Activated naive CD8-positive, alpha-beta T cell treated with anti-CD3 and anti-CD28 coated beads, Interleukin-2, amount 50 U/mL, for 24 hours (primary cell): ENCODE measurements at regions not wholly inside any gene's neighbourhood (a gene's known extent, or its start where the extent isn't known, plus 50 kb on each side); places are given as distances from the start of the nearest gene placed in this dataset.
"Not testable (repeated sequence)": the region's sequence is repeated elsewhere in the genome, so short reads cannot be mapped to it uniquely, and the experiment has no call there.

Source experiments
- ATAC-seq: fragments of 150-1000 bp; cut with Tn5 transposase; one replicate; pipeline ENCODE4 v1.10.0; 2021
- DNase-seq: peaks from one replicate; pipeline ENCODE4 v3.0.0; 2021
- H3K27ac Mint-ChIP-seq: one replicate; pipeline ENCODE4 v1.8.0; 2021; ENCODE audit warnings: mild to moderate bottlenecking, mixed read lengths
- H3K27me3 Mint-ChIP-seq: one replicate; pipeline ENCODE4 v1.8.0; 2021; ENCODE audit warnings: mixed read lengths
- H3K36me3 Mint-ChIP-seq: one replicate; pipeline ENCODE4 v1.8.0; 2021; ENCODE audit warnings: low read depth, mixed read lengths
- H3K4me1 Mint-ChIP-seq: one replicate; pipeline ENCODE4 v1.8.0; 2021; ENCODE audit warnings: mixed read lengths
- H3K4me3 Mint-ChIP-seq: one replicate; pipeline ENCODE4 v1.8.0; 2021; ENCODE audit warnings: mild to moderate bottlenecking, moderate library complexity, mixed read lengths
- H3K9me3 Mint-ChIP-seq: one replicate; pipeline ENCODE4 v1.8.0; 2021; ENCODE audit warnings: mixed read lengths

- ATAC-seq (peak; percentile 94), DNase-seq (no peak)
- peaks cover 2% of the 10 kb centered on the region for H3K36me3 Mint-ChIP-seq
- H3K9me3 Mint-ChIP-seq = peaks cover 4% of the 10 kb centered on the region
- no peak overlapping the region for H3K27ac Mint-ChIP-seq
- peaks cover 13% of the 10 kb centered on the region for H3K4me1 Mint-ChIP-seq
- no peaks in the 10 kb centered on the region for H3K27me3 Mint-ChIP-seq
- H3K4me3 Mint-ChIP-seq = no peak overlapping the region
These were observed 134.4 kb downstream of the S1PR1 start for GRCh38 chr1:101371259-101371658.

GRCh38 chr1:101373570-101373969 is 136.8 kb downstream of the S1PR1 start:
- ATAC-seq (no peak), DNase-seq (no peak)
- Mint-ChIP-seq H3K36me3 (peaks cover 2% of the 10 kb centered on the region), H3K4me3 (no peak overlapping the region), H3K27me3 (no peaks in the 10 kb centered on the region), H3K27ac (no peak overlapping the region), H3K4me1 (peaks cover 13% of the 10 kb centered on the region), H3K9me3 (peaks cover 4% of the 10 kb centered on the region)

- not testable (repeated sequence) for H3K4me3 Mint-ChIP-seq, H3K36me3 Mint-ChIP-seq, H3K27ac Mint-ChIP-seq, ATAC-seq, H3K9me3 Mint-ChIP-seq, DNase-seq, H3K27me3 Mint-ChIP-seq
- peaks cover 30% of the 10 kb centered on the region for H3K4me1 Mint-ChIP-seq
These were observed 138.6 kb downstream of the S1PR1 start for GRCh38 chr1:101375448-101375847.

- Mint-ChIP-seq H3K27me3 (no peaks in the 10 kb centered on the region), H3K9me3 (peaks cover 4% of the 10 kb centered on the region), H3K4me3 (no peak overlapping the region), H3K27ac (no peak overlapping the region), H3K4me1 (peaks cover 24% of the 10 kb centered on the region), H3K36me3 (peaks cover 2% of the 10 kb centered on the region)
- ATAC-seq = no peak
- no peak for DNase-seq
These were observed 139.6 kb downstream of the S1PR1 start for GRCh38 chr1:101376121-101377083.

- DNase-seq (no peak), ATAC-seq (no peak)
- no peak overlapping the region for H3K4me3 Mint-ChIP-seq
- no peaks in the 10 kb centered on the region for H3K27me3 Mint-ChIP-seq
- peaks cover 20% of the 10 kb centered on the region for H3K4me1 Mint-ChIP-seq
- peaks cover 2% of the 10 kb centered on the region for H3K36me3 Mint-ChIP-seq
- H3K27ac Mint-ChIP-seq = no peak overlapping the region
- H3K9me3 Mint-ChIP-seq = peaks cover 4% of the 10 kb centered on the region
These were observed 140.4 kb downstream of the S1PR1 start for GRCh38 chr1:101377084-101377835.

- Mint-ChIP-seq H3K27ac (no peak overlapping the region), H3K27me3 (no peaks in the 10 kb centered on the region), H3K4me3 (no peak overlapping the region), H3K9me3 (no peaks in the 10 kb centered on the region), H3K36me3 (no peaks in the 10 kb centered on the region), H3K4me1 (peaks cover 20% of the 10 kb centered on the region)
- DNase-seq (no peak), ATAC-seq (no peak)
These were observed 142.2 kb downstream of the S1PR1 start for GRCh38 chr1:101379037-101379436.

GRCh38 chr1:101379950-101380349 is 143.1 kb downstream of the S1PR1 start:
- Mint-ChIP-seq H3K27me3 (no peaks in the 10 kb centered on the region), H3K9me3 (no peaks in the 10 kb centered on the region), H3K36me3 (no peaks in the 10 kb centered on the region), H3K4me1 (peaks cover 20% of the 10 kb centered on the region), H3K27ac (no peak overlapping the region), H3K4me3 (no peak overlapping the region)
- no peak for DNase-seq
- ATAC-seq = peak; percentile 61

GRCh38 chr1:101382135-101382534 is 145.3 kb downstream of the S1PR1 start:
- ATAC-seq (no peak), DNase-seq (no peak)
- H3K36me3 Mint-ChIP-seq = peaks cover 3% of the 10 kb centered on the region
- peaks cover 6% of the 10 kb centered on the region for H3K9me3 Mint-ChIP-seq
- peaks cover 20% of the 10 kb centered on the region for H3K4me1 Mint-ChIP-seq
- H3K27me3 Mint-ChIP-seq = no peaks in the 10 kb centered on the region
- H3K27ac Mint-ChIP-seq = no peak overlapping the region
- H3K4me3 Mint-ChIP-seq = no peak overlapping the region

GRCh38 chr1:101388904-101389546 is 152.2 kb downstream of the S1PR1 start:
- no peak overlapping the region for H3K27ac Mint-ChIP-seq
- peaks cover 6% of the 10 kb centered on the region for H3K9me3 Mint-ChIP-seq
- H3K36me3 Mint-ChIP-seq = peaks cover 3% of the 10 kb centered on the region
- ATAC-seq = peak; percentile 96
- peak; percentile 10 for DNase-seq
- no peak overlapping the region for H3K4me3 Mint-ChIP-seq
- H3K4me1 Mint-ChIP-seq = peaks cover 12% of the 10 kb centered on the region
- H3K27me3 Mint-ChIP-seq = no peaks in the 10 kb centered on the region

- H3K27ac Mint-ChIP-seq = no peak overlapping the region
- no peak overlapping the region for H3K4me3 Mint-ChIP-seq
- ATAC-seq (no peak), DNase-seq (no peak)
- H3K36me3 Mint-ChIP-seq = peaks cover 3% of the 10 kb centered on the region
- peaks cover 12% of the 10 kb centered on the region for H3K4me1 Mint-ChIP-seq
- H3K27me3 Mint-ChIP-seq = no peaks in the 10 kb centered on the region
- H3K9me3 Mint-ChIP-seq = peaks cover 6% of the 10 kb centered on the region
These were observed 152.7 kb downstream of the S1PR1 start for GRCh38 chr1:101389547-101389929.

GRCh38 chr1:101392552-101392951 is 155.7 kb downstream of the S1PR1 start:
- H3K36me3 Mint-ChIP-seq = no peaks in the 10 kb centered on the region
- H3K4me3 Mint-ChIP-seq = no peak overlapping the region
- no peak for DNase-seq
- no peak overlapping the region for H3K27ac Mint-ChIP-seq
- peaks cover 12% of the 10 kb centered on the region for H3K4me1 Mint-ChIP-seq
- ATAC-seq = no peak
- no peaks in the 10 kb centered on the region for H3K9me3 Mint-ChIP-seq
- H3K27me3 Mint-ChIP-seq = no peaks in the 10 kb centered on the region

- DNase-seq = no peak
- peaks cover 9% of the 10 kb centered on the region for H3K4me1 Mint-ChIP-seq
- no peak overlapping the region for H3K27ac Mint-ChIP-seq
- no peak for ATAC-seq
- no peaks in the 10 kb centered on the region for H3K36me3 Mint-ChIP-seq
- no peaks in the 10 kb centered on the region for H3K9me3 Mint-ChIP-seq
- no peaks in the 10 kb centered on the region for H3K27me3 Mint-ChIP-seq
- H3K4me3 Mint-ChIP-seq = no peak overlapping the region
These were observed 157.2 kb downstream of the S1PR1 start for GRCh38 chr1:101394041-101394440.

- DNase-seq (no peak), ATAC-seq (no peak)
- Mint-ChIP-seq H3K36me3 (no peaks in the 10 kb centered on the region), H3K4me1 (no peaks in the 10 kb centered on the region), H3K4me3 (no peak overlapping the region), H3K9me3 (no peaks in the 10 kb centered on the region), H3K27ac (no peak overlapping the region), H3K27me3 (no peaks in the 10 kb centered on the region)
These were observed 162.4 kb downstream of the S1PR1 start for GRCh38 chr1:101399222-101399621.

- Mint-ChIP-seq H3K27me3 (no peaks in the 10 kb centered on the region), H3K4me3 (no peak overlapping the region), H3K4me1 (peaks cover 20% of the 10 kb centered on the region), H3K9me3 (no peaks in the 10 kb centered on the region), H3K27ac (no peak overlapping the region), H3K36me3 (no peaks in the 10 kb centered on the region)
- ATAC-seq (no peak), DNase-seq (no peak)
These were observed 169.5 kb downstream of the S1PR1 start for GRCh38 chr1:101406271-101406670.
